ENCODE measurements at regions not wholly inside any gene's neighbourhood (a gene's known extent, or its start where the extent isn't known, plus 50 kb on each side); places are given as distances from the start of the nearest gene placed in this dataset.

- intact Hi-C loops (cut with DNase I; ENCODE audit: low total_unique reads), result no loop called here
- no peak for TF ChIP-seq POLR2A (IDR thresholded peaks at IDR 0.05)
- TF ChIP-seq CTCF (IDR thresholded peaks at IDR 0.05), result no peak
- DNase-seq, result no peak
Measured at GRCh38 chr4:189121336-189121735, 819.3 kb upstream of the FRG1 start.

GRCh38 chr4:189124149-189124758 is 816.4 kb upstream of the FRG1 start:
- H3K4me3 ChIP-seq, result no peak overlapping the region
- intact Hi-C loops (cut with DNase I; ENCODE audit: low total_unique reads), result no loop called here
- no peak for DNase-seq
- TF ChIP-seq CTCF (IDR thresholded peaks at IDR 0.05) (peak in 3 of 4 experiments; percentile 20 to 44 (median 27)), POLR2A (IDR thresholded peaks at IDR 0.05) (no peak)
- no peaks in the 10 kb centered on the region for H3K27me3 ChIP-seq
- H3K36me3 ChIP-seq, result no peaks in the 10 kb centered on the region
- no peaks in the 10 kb centered on the region for H3K9me3 ChIP-seq
- H3K27ac ChIP-seq, result no peak overlapping the region
- H3K4me1 ChIP-seq, result no peaks in the 10 kb centered on the region

More at GRCh38 chr4:189121336-189121735, 819.3 kb upstream of the FRG1 start:
- H3K9me3 ChIP-seq, result no peaks in the 10 kb centered on the region
- H3K4me1 ChIP-seq, result no peaks in the 10 kb centered on the region
- no peak overlapping the region for H3K27ac ChIP-seq
- no peak overlapping the region for H3K4me3 ChIP-seq
- H3K27me3 ChIP-seq, result no peaks in the 10 kb centered on the region
- no peaks in the 10 kb centered on the region for H3K36me3 ChIP-seq

DNA sequence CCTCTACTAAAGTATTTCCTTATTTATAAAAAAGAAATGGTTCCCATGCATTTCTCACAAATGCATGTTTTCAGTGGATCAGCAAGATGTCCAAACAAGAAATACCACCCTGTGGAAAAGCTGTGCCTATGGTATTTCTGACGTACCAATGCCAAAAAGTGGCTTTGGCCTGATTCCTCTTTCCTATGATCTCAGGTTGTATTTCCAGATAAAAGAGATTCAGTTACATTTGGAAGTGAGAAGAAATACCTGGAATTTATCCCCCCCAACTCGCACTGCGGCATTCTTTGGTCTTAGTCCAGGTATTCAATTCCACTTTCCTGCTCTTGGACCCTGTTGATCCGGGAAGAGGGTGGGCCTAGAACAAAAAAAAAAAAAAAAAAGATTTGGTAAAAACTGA is 815.9 kb upstream of the FRG1 start:
- H3K9me3 ChIP-seq, result no peaks in the 10 kb centered on the region

GRCh38 chr4:189126040-189126439 is 814.6 kb upstream of the FRG1 start:
- intact Hi-C loops (cut with DNase I; ENCODE audit: low total_unique reads), result no loop called here
- Histone ChIP-seq H3K4me1 (no peaks in the 10 kb centered on the region), H3K36me3 (no peaks in the 10 kb centered on the region), H3K9me3 (no peaks in the 10 kb centered on the region), H3K27me3 (no peaks in the 10 kb centered on the region), H3K27ac (no peak overlapping the region), H3K4me3 (no peak overlapping the region)
- TF ChIP-seq POLR2A (IDR thresholded peaks at IDR 0.05), result no peak
- TF ChIP-seq CTCF (IDR thresholded peaks at IDR 0.05), result no peak
- DNase-seq, result no peak

More for the DNA sequence above, 815.9 kb upstream of the FRG1 start:
- intact Hi-C loops (cut with DNase I; ENCODE audit: low total_unique reads), result no loop called here
- no peaks in the 10 kb centered on the region for H3K4me1 ChIP-seq
- no peaks in the 10 kb centered on the region for H3K27me3 ChIP-seq
- no peak for DNase-seq
- H3K27ac ChIP-seq, result no peak overlapping the region
- H3K4me3 ChIP-seq, result no peak overlapping the region
- no peaks in the 10 kb centered on the region for H3K36me3 ChIP-seq
- TF ChIP-seq CTCF (IDR thresholded peaks at IDR 0.05), result no peak
- no peak for TF ChIP-seq POLR2A (IDR thresholded peaks at IDR 0.05)

DNA sequence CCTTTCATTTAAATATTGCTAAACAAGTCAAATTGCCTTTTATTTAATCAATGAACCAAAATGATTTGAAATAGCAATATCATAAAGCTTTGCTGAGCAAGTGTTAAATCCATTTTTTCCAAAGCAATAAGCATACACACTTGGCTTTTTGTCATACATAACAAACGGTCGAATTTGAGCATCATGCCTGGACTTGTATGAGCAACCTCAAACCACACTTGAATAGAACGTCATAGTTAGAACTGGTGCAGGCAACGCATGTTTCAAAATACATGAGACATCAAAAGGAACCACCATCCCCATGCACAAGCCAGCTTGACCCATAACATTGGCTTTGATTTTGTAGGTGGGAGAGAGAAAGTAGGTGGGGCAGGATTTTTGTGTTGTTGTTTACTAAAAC is 812.3 kb upstream of the FRG1 start:
- TF ChIP-seq CTCF (IDR thresholded peaks at IDR 0.05) (no peak), POLR2A (IDR thresholded peaks at IDR 0.05) (no peak)
- no peak for DNase-seq
- no peak overlapping the region for H3K4me3 ChIP-seq
- no peaks in the 10 kb centered on the region for H3K4me1 ChIP-seq
- H3K27ac ChIP-seq, result no peak overlapping the region
- no peaks in the 10 kb centered on the region for H3K36me3 ChIP-seq
- H3K27me3 ChIP-seq, result no peaks in the 10 kb centered on the region
- H3K9me3 ChIP-seq, result no peaks in the 10 kb centered on the region
- intact Hi-C loops (cut with DNase I; ENCODE audit: low total_unique reads), result no loop called here
